Effector CD8-positive, alpha-beta T cell (primary cell): ENCODE measurements at regions not wholly inside any gene's neighbourhood (a gene's known extent, or its start where the extent isn't known, plus 50 kb on each side); places are given as distances from the start of the nearest gene placed in this dataset.
A peak's percentile ranks its signal among the peaks of the same experiment; 100 is the strongest.
"Not testable (repeated sequence)": the region's sequence is repeated elsewhere in the genome, so short reads cannot be mapped to it uniquely, and the experiment has no call there.

Experiments
- DNase-seq: peaks from one replicate; lab custom pipeline; 2025; lab: John Stamatoyannopoulos, UW

DNA sequence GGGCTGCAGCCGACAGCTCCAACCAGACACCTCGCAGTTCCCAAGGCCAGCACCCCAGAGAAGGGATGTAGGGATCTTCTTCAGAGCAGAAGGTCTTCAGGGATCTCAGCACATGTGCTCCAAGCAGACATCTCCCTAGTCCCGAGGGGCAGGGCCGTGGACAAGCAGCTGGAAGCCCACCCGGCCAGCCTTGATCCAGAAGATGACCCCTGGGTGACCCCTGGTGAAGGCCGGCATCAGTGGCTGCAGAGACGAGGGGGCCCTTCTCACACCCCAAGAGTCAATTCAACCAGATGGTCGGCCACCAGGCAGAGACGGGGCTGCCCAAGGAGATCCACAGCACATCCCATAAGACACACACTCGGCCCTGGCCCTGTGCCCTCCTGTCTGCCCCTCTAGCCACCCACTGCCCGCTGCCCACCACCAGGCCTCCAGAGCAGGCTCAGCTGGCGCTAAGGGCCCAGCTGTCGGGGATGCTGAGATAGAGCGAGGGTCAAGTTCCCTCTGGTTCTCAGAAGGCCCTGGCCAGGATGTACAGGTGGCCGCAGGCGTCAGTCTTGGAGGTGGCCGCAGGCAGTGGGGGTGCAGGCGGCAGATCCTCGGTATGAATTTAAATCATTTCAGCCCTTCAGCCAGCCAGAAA lies 168.3 kb downstream of the BRD1 start:
- no peak for DNase-seq

DNA sequence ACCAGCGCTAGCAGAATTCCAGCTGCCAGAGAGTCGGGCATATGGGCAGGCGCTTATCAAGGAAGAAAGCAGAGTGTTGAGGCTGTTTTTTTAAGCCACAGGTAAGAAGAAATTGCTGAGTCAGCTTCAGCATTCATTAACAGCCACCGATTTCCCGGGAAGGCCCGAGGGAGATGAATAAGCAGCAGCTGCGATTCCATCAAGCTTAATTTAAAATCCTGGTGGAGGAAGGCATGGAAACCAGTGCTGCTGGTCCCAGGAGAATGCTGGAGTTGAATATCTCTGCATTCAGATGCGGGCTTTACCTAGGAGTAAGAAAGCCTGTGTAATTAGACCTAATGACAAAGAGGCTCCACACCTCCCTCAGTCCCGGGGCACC lies 168.8 kb downstream of the BRD1 start:
- DNase-seq = no peak

DNA sequence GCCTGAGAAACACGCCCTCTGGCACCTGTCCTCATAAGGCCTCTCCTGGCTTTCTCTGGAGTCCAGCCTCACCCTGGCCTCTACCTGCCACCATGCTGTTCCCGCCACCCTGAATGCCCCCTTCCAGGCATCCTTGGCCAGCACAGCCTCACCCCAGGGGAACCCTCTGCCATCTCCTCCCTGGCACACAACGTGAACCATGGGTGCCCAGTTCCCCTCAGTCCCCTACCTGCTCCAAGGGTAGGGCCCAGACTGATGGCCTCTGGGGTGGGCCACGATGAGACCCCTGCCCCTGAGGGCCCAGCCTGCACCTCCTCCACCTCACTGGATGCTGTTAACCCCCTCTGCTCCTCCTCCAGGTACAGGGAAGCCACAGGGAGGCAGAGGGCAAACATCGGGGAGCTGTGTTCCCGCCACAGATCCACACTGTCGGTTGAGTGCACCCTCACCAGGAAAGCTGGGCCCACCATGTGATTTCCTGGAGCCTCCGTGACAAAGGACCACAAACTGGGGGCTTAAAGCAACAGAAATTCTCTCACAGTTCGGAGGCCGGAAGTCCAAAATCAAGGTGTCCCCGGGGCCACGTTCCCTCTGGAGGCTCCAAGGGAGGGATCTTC lies 169.6 kb downstream of the BRD1 start:
- no peak for DNase-seq

DNA sequence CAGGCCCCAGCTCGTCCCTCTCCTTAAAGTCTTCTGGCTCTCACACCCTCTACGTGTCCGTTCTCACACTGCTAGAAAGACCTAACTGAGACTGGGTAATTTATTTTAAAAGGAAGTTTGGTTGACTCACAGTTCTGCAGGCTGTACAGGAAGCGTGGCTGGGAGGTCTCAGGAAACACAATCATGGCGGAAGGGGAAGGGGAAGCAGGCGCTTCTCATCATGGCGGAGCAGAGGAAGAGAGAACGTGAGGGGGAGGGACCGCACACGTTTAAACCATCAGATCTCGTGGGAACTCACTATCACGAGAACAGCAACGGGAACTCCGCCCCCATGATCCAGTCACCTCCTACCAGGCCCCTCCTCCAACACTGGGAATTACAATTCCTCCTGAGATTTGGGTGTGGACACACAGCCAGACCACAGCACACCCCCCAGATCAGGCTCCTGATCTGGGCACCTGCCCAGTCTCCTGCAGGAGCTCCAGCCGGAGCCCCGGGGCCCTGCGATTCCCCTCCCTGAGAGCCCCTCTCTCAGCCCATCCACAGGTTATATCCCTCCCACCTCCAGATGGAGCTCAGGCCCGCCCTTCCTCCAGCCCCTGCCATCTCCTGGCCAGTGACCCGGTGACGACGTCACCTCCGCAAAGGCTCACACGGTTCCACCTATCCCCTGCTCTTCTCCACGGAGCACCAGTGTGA lies 170.2 kb downstream of the BRD1 start:
- DNase-seq = peak; percentile 61

DNA sequence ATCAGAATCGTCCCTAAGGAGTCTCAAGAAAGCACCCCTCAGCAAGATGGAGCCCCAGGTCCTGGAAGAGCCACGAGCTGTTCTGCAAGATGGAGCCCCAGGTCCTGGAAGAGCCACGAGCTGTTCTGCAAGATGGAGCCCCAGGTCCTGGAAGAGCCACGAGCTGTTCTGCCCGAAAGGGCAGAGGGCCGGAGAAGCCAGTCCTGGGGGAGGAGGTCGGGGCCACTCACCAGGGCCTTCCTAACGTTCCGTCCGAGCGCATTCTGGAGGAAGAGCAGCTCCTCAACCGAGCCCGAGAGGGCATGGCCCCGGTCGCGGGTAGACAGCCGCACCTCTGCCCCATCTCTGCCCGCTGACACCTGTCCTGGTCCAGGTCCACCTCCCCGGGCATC lies 170.8 kb downstream of the BRD1 start:
- not testable (repeated sequence) for DNase-seq

DNA sequence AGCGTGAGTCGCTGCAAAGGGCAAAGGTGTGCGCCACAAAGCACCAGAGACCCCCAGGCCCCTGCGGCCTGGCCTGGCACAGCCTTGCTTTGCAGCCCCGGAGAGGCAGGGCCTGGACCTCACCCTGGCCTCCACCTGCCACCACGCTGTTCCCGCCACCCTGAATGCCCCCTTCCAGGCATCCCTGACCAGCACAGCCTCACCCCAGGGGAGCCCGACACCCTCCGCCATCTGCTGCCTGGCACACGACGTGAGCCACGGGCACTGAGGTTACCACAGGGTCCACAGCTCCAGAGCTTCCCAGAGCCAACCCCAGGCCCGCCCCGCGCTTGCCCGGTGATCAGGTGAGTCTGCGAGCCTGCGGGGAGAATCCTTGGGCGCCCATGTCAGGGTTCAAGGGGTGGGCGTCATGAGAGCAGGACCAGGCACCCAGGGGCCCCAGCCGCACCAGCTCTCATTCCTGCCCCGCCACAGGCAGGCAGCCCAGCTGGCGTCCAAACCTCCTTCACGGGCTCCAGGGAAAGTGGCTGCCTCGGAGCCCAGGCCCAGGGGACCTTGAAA lies 171.3 kb downstream of the BRD1 start:
- no peak for DNase-seq

DNA sequence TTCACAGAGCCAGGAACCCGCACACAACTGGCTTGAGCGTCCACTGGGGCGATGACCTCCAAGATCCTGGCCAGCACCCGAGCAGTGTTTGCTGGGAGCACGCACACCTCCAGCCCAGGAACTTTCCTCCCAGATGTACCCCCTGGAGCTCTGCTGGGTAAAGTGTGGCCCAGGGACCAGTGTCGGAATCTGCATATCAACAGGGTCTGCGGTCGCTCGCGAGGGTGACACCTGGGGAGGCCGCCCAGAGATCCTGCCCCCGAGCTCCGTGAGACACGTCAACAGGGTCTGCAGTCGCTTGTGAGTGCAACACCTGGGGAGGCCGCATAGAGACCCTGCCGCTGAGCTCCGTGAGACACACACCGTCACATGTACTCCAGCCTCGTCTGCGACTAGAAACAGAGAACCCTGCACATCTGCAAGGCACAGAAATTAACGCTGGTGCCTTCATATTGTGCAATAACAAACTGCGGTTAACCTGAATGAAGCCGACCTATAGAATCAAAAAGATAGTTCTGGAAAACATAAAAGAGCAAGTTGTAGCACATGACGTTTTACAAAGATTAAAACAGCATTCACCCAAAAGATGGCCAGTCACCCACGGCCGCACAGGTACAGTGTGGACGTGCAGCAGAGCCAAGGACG lies 172.4 kb downstream of the BRD1 start:
- DNase-seq = no peak

DNA sequence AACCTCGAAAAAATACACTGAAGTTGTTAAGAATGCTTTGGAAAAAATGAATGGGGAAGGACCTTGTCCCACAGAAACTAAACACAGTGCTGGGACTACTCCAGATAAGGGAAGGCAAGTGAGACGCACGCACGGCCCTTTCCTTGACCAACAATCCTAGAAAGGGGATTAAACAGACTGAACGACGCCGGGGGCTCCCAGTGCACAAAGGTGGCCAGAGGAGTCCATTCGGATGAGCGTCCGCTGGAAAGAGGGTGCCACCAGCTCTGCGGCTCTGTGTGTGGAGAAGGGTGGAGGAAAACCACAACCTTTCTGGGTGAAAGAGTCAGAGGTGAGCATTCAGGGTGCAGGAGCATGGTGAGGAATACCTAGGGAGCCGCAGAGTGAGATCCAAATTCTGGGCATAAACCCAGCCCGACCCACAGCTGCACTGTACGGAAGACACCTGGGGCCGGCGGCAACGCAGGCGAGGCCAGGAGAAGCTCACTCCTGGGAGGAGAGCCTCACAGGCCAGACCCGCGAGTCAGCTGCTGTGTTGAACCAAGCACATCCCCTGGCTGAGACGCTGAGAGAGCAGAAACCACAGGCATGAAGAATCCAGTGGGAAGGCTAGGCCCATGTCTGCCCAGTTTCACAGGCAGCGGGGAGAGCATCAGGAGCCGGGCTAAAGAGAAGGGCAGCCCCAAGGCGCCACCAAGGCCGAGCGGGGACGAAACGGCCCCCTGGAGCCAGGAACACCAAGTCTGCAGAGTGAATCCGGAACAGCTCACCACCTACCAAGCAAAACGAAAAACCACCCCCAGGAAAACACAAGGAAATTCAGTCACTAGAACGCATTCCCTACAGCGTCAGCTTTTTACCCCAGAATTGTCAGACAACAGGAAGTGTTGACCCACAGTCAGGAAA lies 177.1 kb downstream of the BRD1 start:
- DNase-seq = no peak

GRCh38 chr22:49649166-49650068 lies 178.3 kb downstream of the BRD1 start:
- no peak for DNase-seq

DNA sequence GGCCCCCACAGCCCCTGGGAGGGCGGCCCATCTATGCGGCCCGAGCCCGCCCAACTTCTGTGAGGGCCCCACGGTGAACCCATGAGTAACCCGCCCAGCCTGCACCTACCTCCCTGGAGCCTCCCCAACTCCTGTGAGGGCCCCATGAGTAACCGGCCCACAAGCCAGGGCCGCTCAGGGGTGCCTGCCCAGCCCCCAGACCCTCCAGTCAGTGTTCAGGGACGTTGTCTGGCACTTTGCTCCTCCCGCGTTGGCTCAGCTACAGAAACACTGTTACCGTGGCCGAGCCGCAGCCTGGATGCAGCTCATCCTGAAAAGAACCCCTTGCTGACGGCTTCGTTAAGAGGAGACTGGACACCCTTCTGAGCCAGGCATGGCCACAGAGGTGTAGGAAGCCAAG lies 179.6 kb downstream of the BRD1 start:
- no peak for DNase-seq

GRCh38 chr22:49647627-49648026 lies 180.0 kb downstream of the BRD1 start:
- DNase-seq = no peak

- DNase-seq = no peak
These were observed 180.8 kb downstream of the BRD1 start for GRCh38 chr22:49646876-49647275.

DNA sequence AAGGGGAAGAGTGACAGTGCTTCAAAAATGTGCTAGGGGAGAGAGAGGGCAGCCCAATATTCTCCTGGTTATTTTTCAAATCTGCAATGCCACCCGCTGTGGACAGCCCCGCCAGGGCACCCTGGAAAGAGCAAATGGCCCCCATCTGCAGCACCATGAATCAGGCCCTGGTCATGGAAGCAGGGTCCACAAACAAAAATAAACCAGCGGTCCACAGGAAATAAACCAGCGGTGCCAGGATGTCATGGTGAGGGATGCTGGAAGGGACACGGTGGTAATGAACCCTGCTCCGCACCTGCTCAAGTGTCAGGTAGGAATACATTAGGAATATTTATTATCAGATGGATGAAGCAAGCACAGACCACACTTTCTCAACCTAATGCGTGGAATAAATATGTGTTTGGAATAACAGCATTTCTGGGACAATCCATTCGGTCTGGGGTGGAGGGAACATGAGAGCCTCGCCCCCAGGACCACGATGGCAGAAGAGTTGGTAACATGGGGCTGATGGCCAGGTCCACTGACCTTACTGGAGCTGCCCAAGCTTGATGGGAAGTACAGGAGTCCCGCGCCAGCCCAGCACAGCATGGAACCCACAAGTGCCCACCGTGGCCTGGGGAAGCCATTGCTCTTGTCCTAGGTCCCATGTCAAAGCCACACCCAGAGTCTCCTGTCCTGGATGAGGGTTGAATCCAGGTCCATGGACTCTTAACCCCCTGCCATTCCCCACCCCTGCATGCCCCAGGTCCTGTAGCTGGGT lies 181.7 kb downstream of the BRD1 start:
- DNase-seq = no peak

DNA sequence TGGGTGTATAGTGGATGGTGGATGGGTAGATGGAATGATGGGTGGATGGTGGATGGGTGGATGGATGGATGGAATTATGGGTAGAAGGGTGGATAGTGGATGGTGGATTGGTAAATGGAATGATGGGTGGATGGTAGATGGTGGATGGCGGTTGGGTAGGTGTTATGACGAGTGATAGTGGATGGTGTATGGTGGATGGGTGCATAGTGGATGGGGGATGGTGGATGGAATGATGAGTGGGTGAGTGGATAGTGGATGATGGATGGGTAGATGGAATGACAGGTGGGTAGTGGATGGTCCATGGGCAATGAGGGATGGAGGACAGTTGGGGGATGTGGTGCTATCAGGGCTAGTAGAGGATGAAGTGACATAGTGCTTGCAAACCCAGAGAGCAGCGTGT lies 182.4 kb downstream of the BRD1 start:
- DNase-seq = no peak

GRCh38 chr22:49643998-49644397 lies 183.7 kb downstream of the BRD1 start:
- DNase-seq = no peak

- no peak for DNase-seq
These were observed 184.2 kb downstream of the BRD1 start for GRCh38 chr22:49643466-49643865.

GRCh38 chr22:49642741-49643140 lies 184.9 kb downstream of the BRD1 start:
- DNase-seq = no peak

- no peak for DNase-seq
These were observed 185.3 kb downstream of the BRD1 start for GRCh38 chr22:49642331-49642730.

DNA sequence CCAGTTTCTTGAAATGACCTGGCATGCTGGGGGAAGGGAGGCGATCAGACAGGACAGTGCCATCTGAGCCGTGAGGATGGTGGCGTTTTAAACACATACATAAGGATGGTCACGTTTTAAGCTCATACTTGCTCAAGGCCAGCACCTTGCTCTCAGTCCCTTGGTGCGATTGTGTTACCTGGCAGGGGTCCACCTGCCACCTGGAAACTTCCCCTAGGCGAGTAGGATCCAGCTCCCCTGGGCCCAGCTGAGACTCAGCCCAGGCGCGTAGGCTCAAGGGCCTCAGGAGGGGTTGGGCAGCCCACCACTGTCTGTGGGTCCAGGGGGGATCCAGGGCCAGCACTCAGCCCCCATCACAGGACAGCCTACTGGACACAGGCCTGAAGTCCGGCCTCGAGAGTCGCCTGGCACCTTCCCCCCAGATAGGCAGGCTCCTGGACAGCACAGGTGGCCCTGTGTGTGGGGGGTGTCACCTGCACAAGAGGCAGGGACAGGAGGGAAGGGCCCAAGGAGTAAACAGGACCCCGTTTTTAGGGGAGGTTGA lies 185.8 kb downstream of the BRD1 start:
- no peak for DNase-seq
